Fibroblast of lung (primary cell): ENCODE measurements at regions not wholly inside any gene's neighbourhood (a gene's known extent, or its start where the extent isn't known, plus 50 kb on each side); places are given as distances from the start of the nearest gene placed in this dataset.

Experiments used
- CTCF ChIP-seq, 2 donors: IDR thresholded peaks in 1 of 2; conservative IDR thresholded peaks in 1 of 2; 1 replicate in 1 of 2; 2 replicates in 1 of 2; pipeline ENCODE4 v1.5.1; 2011 to 2012; ENCODE audit warnings: low read length in 2 of 2, control low read depth in 1 of 2, inconsistent platforms in 1 of 2, low read depth in 1 of 2, mild to moderate bottlenecking in 1 of 2
- EZH2 ChIP-seq: IDR thresholded peaks from 2 replicates; pipeline ENCODE4 v1.5.1; 2012; ENCODE audit warnings: low read length, control low read depth, mild to moderate bottlenecking; ENCODE audit errors: missing control alignments

DNA sequence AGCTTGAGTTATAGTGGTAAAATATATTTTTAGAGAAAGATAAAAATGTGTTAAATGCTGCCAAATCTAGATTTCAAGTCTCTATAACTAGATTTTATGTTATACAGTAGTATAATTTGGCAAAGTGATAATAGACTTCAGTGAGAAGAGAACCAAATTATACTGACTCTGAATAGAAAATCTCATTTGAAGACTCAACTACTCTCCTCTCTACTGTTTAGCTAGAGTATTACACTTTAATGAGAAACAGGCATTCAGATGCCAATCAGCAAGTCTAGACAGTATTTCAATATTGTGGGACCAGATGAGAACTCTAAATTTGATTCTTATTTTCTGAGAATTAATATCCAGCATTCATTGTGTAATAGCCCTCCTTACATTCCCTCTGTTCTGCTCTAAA, 311.2 kb downstream of the SLITRK5 start:
- TF ChIP-seq CTCF (conservative IDR thresholded peaks at IDR 0.05 in 1 of 2, IDR thresholded peaks at IDR 0.05 in 1 of 2; ENCODE audit: low read depth in 1 of 2, low read length in 2 of 2) (no peak), EZH2 (no peak)
